A673 (cell line): ENCODE measurements at regions not wholly inside any gene's neighbourhood (a gene's known extent, or its start where the extent isn't known, plus 50 kb on each side); places are given as distances from the start of the nearest gene placed in this dataset.

ENCODE experiments used
- BruUV-seq: library from RNA; stranded (reverse); fragments of 400-500 nt; replicated peaks from 2 replicates; lab custom pipeline; 2021; lab: Mats Ljungman, UMichigan
- CTCF ChIA-PET: fragments of 300-600 bp; sonication (Branson Sonifier 250); formaldehyde crosslinking; loops from one replicate; lab custom pipeline; 2022; ENCODE audit warnings: antibody characterized with exemption; lab: Charles Lee
- POLR2A ChIA-PET: fragments of 300-600 bp; sonication (Branson Sonifier 250); formaldehyde crosslinking; loops from one replicate; lab custom pipeline; 2022; ENCODE audit warnings: antibody characterized with exemption; ENCODE audit not compliant: low non-redundant PET; lab: Charles Lee
- DNase-seq: peaks from one replicate; pipeline ENCODE4 v3.0.0-alpha.2; 2015; ENCODE audit warnings: low spot score
- H3K27ac ChIP-seq: fragments of 200-600 bp; sonication (generic); 2 replicates; pipeline ENCODE4 v1.5.1; 2016; ENCODE audit warnings: mixed run types, low read depth, mild to moderate bottlenecking, mixed read lengths, antibody characterized with exemption, low read length; ENCODE audit not compliant: poor library complexity, severe bottlenecking
- H3K27me3 ChIP-seq: fragments of 200-600 bp; sonication (generic); replicated peaks from 2 replicates; pipeline ENCODE4 v1.6.1; 2017; ENCODE audit warnings: mixed run types, low read depth, mild to moderate bottlenecking, mixed read lengths, antibody characterized with exemption, low read length; ENCODE audit not compliant: insufficient read depth, poor library complexity
- H3K36me3 ChIP-seq: fragments of 200-600 bp; sonication (generic); 2 replicates; pipeline ENCODE4 v1.6.1; 2016; ENCODE audit warnings: mixed run types, mild to moderate bottlenecking, mixed read lengths, antibody characterized with exemption, low read length; ENCODE audit not compliant: insufficient read depth, poor library complexity, severe bottlenecking
- H3K4me1 ChIP-seq: fragments of 200-600 bp; sonication (generic); 2 replicates; pipeline ENCODE4 v1.6.1; 2017; ENCODE audit warnings: mixed run types, mild to moderate bottlenecking, mixed read lengths, antibody characterized with exemption, low read length; ENCODE audit not compliant: insufficient read depth, poor library complexity, severe bottlenecking
- H3K4me3 ChIP-seq: fragments of 200-600 bp; sonication (generic); 2 replicates; pipeline ENCODE4 v1.5.1; 2016; ENCODE audit warnings: low read depth, mixed run types, mild to moderate bottlenecking, mixed read lengths, low read length; ENCODE audit not compliant: poor library complexity, severe bottlenecking
- H3K9me3 ChIP-seq: fragments of 200-600 bp; sonication (generic); 2 replicates; pipeline ENCODE4 v1.6.1; 2016; ENCODE audit warnings: mixed run types, low read depth, mild to moderate bottlenecking, mixed read lengths, antibody characterized with exemption, low read length; ENCODE audit not compliant: poor library complexity, severe bottlenecking
- CTCF ChIP-seq: fragments of 300-800, 200-600 bp; sonication (generic); conservative IDR thresholded peaks from 2 replicates; pipeline ENCODE4 v1.5.1; 2017; ENCODE audit warnings: low read depth, mild to moderate bottlenecking, antibody characterized with exemption, low read length, moderate library complexity, mixed read lengths
- EZH2 ChIP-seq: fragments of 200-600 bp; sonication (generic); IDR thresholded peaks from 2 replicates; pipeline ENCODE4 v1.6.1; 2017; ENCODE audit warnings: borderline replicate concordance, low read depth, mild to moderate bottlenecking, mixed read lengths, antibody characterized with exemption, low read length; ENCODE audit not compliant: poor library complexity, severe bottlenecking
- intact Hi-C: fragments of 100-400 bp; cut with micrococcal nuclease; formaldehyde crosslinking; loops from one replicate; pipeline ENCODE4 v1.10.0; 2022; ENCODE audit not compliant: unreplicated experiment

GRCh38 chr12:24278832-24279231 is 329.4 kb upstream of the SOX5 start:
- POLR2A ChIA-PET, result interaction anchor here (0.6 kb wide), 1 partner anchor 9 kb away, joined by 14 read pairs; no protein-coding TSS in a partner anchor
- H3K27ac ChIP-seq, result no peak overlapping the region
- peak; percentile 35; the same call in 1 of the 2 replicates for TF ChIP-seq CTCF
- no peak for TF ChIP-seq EZH2
- H3K36me3 ChIP-seq, result no peaks in the 10 kb centered on the region
- H3K4me3 ChIP-seq, result no peak overlapping the region
- no peaks in the 10 kb centered on the region for H3K27me3 ChIP-seq
- intact Hi-C loops, result no loop called here
- no peaks in the 10 kb centered on the region for H3K9me3 ChIP-seq
- peaks cover 32% of the 10 kb centered on the region for H3K4me1 ChIP-seq
- no peak for DNase-seq
- no TSS peak for BruUV-seq
- CTCF ChIA-PET, result no interaction called here

- H3K4me1 ChIP-seq, result no peaks in the 10 kb centered on the region
- TF ChIP-seq CTCF, result no peak
- TF ChIP-seq EZH2, result no peak
- no peaks in the 10 kb centered on the region for H3K9me3 ChIP-seq
- DNase-seq, result no peak
- intact Hi-C loops, result no loop called here
- no peak overlapping the region for H3K4me3 ChIP-seq
- H3K27ac ChIP-seq, result no peak overlapping the region
- no peaks in the 10 kb centered on the region for H3K27me3 ChIP-seq
- H3K36me3 ChIP-seq, result no peaks in the 10 kb centered on the region
- POLR2A ChIA-PET, result no interaction called here
- BruUV-seq, result no TSS peak
- CTCF ChIA-PET, result no interaction called here
Observed at GRCh38 chr12:24270965-24271364, 321.5 kb upstream of the SOX5 start.

- no TSS peak for BruUV-seq
- Histone ChIP-seq H3K27ac (no peak overlapping the region), H3K4me1 (no peaks in the 10 kb centered on the region), H3K9me3 (no peaks in the 10 kb centered on the region), H3K36me3 (no peaks in the 10 kb centered on the region), H3K27me3 (no peaks in the 10 kb centered on the region), H3K4me3 (no peak overlapping the region)
- DNase-seq, result no peak
- no peak for TF ChIP-seq CTCF
- no peak for TF ChIP-seq EZH2
- intact Hi-C loops, result no loop called here
- ChIA-PET POLR2A (no interaction called here), CTCF (no interaction called here)
Observed at GRCh38 chr12:24270464-24270863, 321.0 kb upstream of the SOX5 start.
